GM10248 (cell line): ENCODE measurements at regions not wholly inside any gene's neighbourhood (a gene's known extent, or its start where the extent isn't known, plus 50 kb on each side); places are given as distances from the start of the nearest gene placed in this dataset.

Source experiments
- CTCF ChIA-PET: fragments of 300-600 bp; sonication (Branson Sonifier 250); formaldehyde crosslinking; extraction: SDS; loops from one replicate; lab custom pipeline; 2021; ENCODE audit warnings: antibody characterized with exemption; lab: Yijun Ruan, JAX
- POLR2A ChIA-PET: fragments of 350-650 bp; sonication (Branson Sonifier 250); formaldehyde crosslinking; extraction: SDS; loops from one replicate; lab custom pipeline; 2020; ENCODE audit warnings: antibody characterized with exemption; lab: Yijun Ruan, JAX
- DNase-seq: peaks from one replicate; pipeline ENCODE4 v3.0.0; 2012; ENCODE audit errors: extremely low spot score
- CTCF ChIP-seq: IDR thresholded peaks from 2 replicates; pipeline ENCODE4 v1.5.1; 2012; ENCODE audit warnings: mild to moderate bottlenecking, low read depth; ENCODE audit errors: extremely low read depth, missing control alignments, control extremely low read depth

- POLR2A ChIA-PET: no interaction called here
Measured at GRCh38 chr4:13876131-13876530, 248.6 kb upstream of the BOD1L1 start.

GRCh38 chr4:13876940-13877339, 249.4 kb upstream of the BOD1L1 start:
- CTCF ChIA-PET: interaction anchor here (1.0 kb wide), 1 partner anchor 12 kb away, joined by 3 read pairs; no protein-coding TSS in a partner anchor
- DNase-seq: no peak
- TF ChIP-seq CTCF: no peak
- POLR2A ChIA-PET: no interaction called here

More at GRCh38 chr4:13876131-13876530, 248.6 kb upstream of the BOD1L1 start:
- no peak for DNase-seq
- TF ChIP-seq CTCF: no peak
- CTCF ChIA-PET: interaction anchor here (1.0 to 1.1 kb wide), 2 partner anchors 10 to 13 kb away, joined by 3 read pairs; no protein-coding TSS in a partner anchor

- DNase-seq: no peak
- CTCF ChIA-PET: no interaction called here
- TF ChIP-seq CTCF: no peak
- POLR2A ChIA-PET: no interaction called here
Measured at GRCh38 chr4:13877626-13878025, 250.1 kb upstream of the BOD1L1 start.

- ChIA-PET CTCF (no interaction called here), POLR2A (no interaction called here)
- no peak for DNase-seq
- TF ChIP-seq CTCF: no peak
Measured at GRCh38 chr4:13881892-13882291, 254.4 kb upstream of the BOD1L1 start.

- ChIA-PET CTCF (interaction anchor here (0.9 to 1.5 kb wide), 2 partner anchors 11 to 24 kb away, joined by 3 read pairs; no protein-coding TSS in a partner anchor), POLR2A (no interaction called here)
- no peak for TF ChIP-seq CTCF
- DNase-seq: no peak
Measured at GRCh38 chr4:13887010-13887409, 259.5 kb upstream of the BOD1L1 start.

GRCh38 chr4:13888112-13888511, 260.6 kb upstream of the BOD1L1 start:
- no peak for DNase-seq
- POLR2A ChIA-PET: no interaction called here
- CTCF ChIA-PET: no interaction called here
- no peak for TF ChIP-seq CTCF
